ENCODE measurements at regions not wholly inside any gene's neighbourhood (a gene's known extent, or its start where the extent isn't known, plus 50 kb on each side); places are given as distances from the start of the nearest gene placed in this dataset.
A peak's percentile ranks its signal among the peaks of the same experiment; 100 is the strongest.
"Not testable (repeated sequence)": the region's sequence is repeated elsewhere in the genome, so short reads cannot be mapped to it uniquely, and the experiment has no call there.

GRCh38 chr6:20334334-20334733 lies 67.3 kb upstream of the E2F3 start:
- intact Hi-C loops (cut with DNase I, micrococcal nuclease): no loop called here
- no peak for ATAC-seq
- DNase-seq: no peak

DNA sequence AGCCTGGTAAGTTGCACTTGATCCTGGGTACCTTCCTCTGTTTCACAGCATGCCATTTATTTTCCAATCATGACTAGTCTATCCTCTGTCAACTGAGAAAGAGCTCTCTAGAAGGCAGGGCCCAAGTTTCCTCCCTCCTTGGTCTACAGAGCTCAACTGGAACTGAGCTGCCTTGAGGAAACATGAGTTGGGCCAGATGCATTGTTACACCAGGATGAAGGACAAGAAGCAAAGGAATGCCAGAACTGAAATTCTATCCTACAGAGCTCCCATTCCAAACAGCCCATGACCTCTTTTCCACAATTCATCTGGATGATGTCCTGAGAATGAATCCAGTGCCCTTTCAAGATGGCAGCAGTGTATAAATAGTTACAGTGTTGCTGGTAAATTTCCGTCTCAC lies 66.7 kb upstream of the E2F3 start:
- intact Hi-C loops (cut with DNase I, micrococcal nuclease): no loop called here
- DNase-seq (no peak), ATAC-seq (no peak)

- ATAC-seq: peak; percentile 53
These were observed 65.8 kb upstream of the E2F3 start for GRCh38 chr6:20335872-20336271.

DNA sequence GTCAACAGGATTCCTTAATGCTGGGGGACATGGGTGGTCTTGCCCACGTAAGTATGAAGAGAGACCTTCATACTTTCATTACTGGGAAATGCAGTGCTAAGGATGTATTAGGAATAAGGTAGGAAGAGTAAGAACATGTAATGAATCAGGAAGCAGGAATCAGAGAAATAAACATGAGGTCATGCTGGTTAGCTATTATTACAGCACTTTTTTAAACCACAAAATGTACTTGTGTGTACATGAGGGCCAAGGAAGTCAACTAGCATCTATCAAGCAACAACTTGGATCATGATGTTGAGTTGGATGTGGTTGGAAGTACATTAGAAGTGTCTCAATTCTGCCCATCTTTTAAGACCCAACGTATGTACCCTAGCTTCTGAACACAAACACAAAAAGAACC lies 63.5 kb upstream of the E2F3 start:
- DNase-seq (no peak), ATAC-seq (no peak)
- intact Hi-C loops (cut with DNase I, micrococcal nuclease): no loop called here

More at GRCh38 chr6:20335872-20336271, 65.8 kb upstream of the E2F3 start:
- intact Hi-C loops (cut with DNase I, micrococcal nuclease): no loop called here
- no peak for DNase-seq

DNA sequence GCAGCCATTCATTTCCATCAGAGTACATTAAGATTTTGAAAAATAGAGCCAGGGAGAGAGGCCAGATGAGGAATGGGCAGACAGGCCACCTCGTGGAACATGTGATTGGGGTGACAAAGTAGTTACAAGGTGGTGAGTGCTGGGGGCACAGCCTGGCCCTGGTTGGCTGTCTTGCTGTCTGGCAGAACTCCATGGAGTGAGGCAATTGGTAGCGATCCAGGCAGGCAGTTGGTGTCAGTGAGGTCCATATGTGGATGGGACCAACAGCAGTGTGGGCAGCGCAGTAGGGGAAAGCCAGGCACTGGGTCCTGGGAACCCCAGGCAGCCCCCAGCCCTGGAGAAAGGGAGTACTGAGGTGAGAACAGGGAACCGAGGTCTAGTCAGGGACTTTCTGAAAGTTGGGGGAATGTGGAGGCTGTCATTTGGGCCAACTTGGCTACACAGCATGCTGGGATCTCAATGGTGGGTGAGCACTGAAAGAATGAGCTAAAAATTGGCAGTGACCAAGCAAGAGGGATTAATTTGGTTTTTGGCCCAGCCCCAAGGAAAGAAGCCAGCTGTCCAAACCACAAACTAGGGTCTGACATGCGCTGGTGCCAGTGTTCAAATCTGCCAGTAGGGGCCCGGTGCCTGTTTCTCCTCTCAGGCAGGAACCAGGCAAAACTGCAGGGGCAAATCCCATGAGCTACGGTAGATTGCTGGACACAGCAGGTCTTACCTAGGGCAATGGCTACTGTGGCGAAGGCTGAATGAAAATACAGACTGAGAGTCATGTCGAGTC lies 61.4 kb upstream of the E2F3 start:
- ATAC-seq: no peak
- DNase-seq: no peak
- intact Hi-C loops (cut with DNase I, micrococcal nuclease): no loop called here

DNA sequence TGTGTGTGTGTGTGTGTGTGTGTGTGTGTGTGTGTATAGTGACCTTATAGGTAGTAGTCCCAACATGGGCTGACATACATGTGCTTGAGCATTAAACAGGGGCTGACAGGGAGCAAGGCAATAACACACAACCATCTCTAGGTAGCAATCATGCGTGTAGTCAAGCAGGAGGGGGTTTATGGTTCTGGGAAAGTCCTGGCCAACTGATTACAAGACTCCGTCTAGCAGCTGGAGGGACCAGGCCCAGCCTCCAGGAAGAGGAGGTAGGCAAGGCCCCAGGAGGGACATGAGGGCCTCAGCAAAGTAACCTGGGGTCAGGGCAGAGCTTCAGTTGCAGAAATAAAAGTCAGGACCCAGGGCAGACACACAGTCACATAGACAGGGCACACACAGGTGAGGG lies 60.6 kb upstream of the E2F3 start:
- DNase-seq (no peak), ATAC-seq (no peak)
- intact Hi-C loops (cut with DNase I, micrococcal nuclease): no loop called here

GRCh38 chr6:20341564-20341963 lies 60.1 kb upstream of the E2F3 start:
- ATAC-seq: no peak
- intact Hi-C loops (cut with DNase I, micrococcal nuclease): no loop called here
- DNase-seq: no peak

GRCh38 chr6:20346948-20347347 lies 54.7 kb upstream of the E2F3 start:
- intact Hi-C loops (cut with DNase I, micrococcal nuclease); ATAC-seq; DNase-seq: not testable (repeated sequence)

- intact Hi-C loops (cut with DNase I, micrococcal nuclease): no loop called here
- no peak for ATAC-seq
- no peak for DNase-seq
These were observed 53.6 kb upstream of the E2F3 start for GRCh38 chr6:20348041-20348440.

DNA sequence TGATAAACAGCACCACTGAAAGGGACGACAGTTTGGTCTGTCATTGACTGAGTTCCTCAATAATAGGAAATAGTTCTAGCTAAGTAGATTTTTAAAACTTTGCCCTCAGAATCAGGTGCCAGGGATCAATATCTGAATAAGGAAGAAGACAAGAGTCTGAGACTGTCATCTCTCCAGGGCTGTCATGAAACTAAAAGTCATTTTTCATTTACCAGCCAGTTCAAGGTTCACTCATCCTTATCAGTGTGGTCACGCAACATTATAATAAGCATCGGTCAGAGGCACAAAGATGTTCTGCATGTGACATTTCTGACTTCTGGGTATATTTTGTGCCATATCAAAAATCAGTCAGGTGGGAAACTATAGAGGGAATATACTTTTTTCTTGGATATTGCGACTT lies 52.5 kb upstream of the E2F3 start:
- intact Hi-C loops (cut with DNase I, micrococcal nuclease): no loop called here
- no peak for ATAC-seq
- no peak for DNase-seq

DNA sequence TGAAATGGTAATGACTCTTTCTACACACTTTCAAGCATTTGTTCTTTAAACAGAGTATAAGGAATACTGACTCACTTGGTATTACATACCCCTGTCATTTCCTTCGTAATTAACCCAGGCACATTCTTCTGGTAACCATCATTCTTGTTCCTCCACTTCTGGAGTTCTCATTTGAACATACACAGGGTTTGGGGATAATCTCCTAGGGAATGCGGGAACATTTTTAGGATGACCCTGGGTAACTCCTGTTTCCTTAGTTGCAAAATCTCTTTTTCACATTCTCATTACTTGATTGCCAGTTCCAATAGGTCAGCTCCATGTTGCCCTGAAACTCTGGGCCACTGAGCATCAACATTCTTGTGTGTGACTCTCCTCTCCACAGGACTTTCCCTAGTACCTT lies 51.5 kb upstream of the E2F3 start:
- intact Hi-C loops (cut with DNase I, micrococcal nuclease): no loop called here
- ATAC-seq (no peak), DNase-seq (no peak)

DNA sequence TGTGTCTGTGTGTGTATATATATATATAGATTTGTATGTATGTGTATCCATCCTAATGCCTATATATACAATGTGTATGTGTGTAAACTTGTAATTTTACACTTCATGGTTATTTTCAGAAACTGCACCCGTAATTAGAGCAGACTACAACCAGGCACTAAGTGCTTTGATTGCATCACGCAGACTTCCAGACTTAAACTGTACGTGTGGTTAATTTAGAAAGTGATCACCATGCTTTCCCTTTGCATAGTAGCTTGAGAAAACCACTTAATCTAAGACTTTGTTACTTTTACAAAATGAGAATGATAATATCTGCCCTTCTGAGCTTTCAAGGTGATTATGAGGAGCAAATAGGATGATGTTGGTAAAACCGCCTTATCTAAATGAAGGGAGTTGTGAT lies 50.1 kb upstream of the E2F3 start:
- no peak for ATAC-seq
- no peak for DNase-seq
- intact Hi-C loops (cut with DNase I, micrococcal nuclease): no loop called here
